Tibial nerve (tissue), 4 donors: ENCODE measurements at regions not wholly inside any gene's neighbourhood (a gene's known extent, or its start where the extent isn't known, plus 50 kb on each side); places are given as distances from the start of the nearest gene placed in this dataset.

ENCODE experiments used
- DNase-seq, 2 donors: peaks; one replicate each; pipeline ENCODE4 v3.0.0-alpha.2; 2019; ENCODE audit warnings: low spot score in 2 of 2
- H3K27ac ChIP-seq, 4 donors: fragments of 200-600 bp; sonication (generic) in 3 of 4; one replicate each; pipeline ENCODE4 v1.5.1; 2017 to 2019; ENCODE audit warnings: mild to moderate bottlenecking in 1 of 4
- H3K27me3 ChIP-seq, 2 donors: fragments of 200-600 bp; sonication (generic) in 1 of 2; one replicate each; pipeline versions ENCODE4 v1.5.1 to v1.6.0; 2017 to 2019
- H3K36me3 ChIP-seq, 3 donors: fragments of 200-600 bp; sonication (generic); one replicate each; pipeline ENCODE4 v1.5.1; 2018 to 2019
- H3K4me1 ChIP-seq, 4 donors: fragments of 200-600 bp; sonication (generic) in 3 of 4; one replicate each; pipeline ENCODE4 v1.5.1; 2017 to 2019
- H3K4me3 ChIP-seq, 4 donors: fragments of 200-600 bp; sonication (generic) in 3 of 4; one replicate each; pipeline ENCODE4 v1.5.1; 2017 to 2019; ENCODE audit warnings: mild to moderate bottlenecking in 1 of 4, moderate library complexity in 1 of 4
- H3K9me3 ChIP-seq, 4 donors: fragments of 200-600 bp; sonication (generic) in 3 of 4; one replicate each; pipeline ENCODE4 v1.5.1; 2017 to 2019
- CTCF ChIP-seq, 5 experiments: fragments of 200-600 bp in 3 of 5; fragments of 450-650 bp in 2 of 5; sonication (generic) in 3 of 5; IDR thresholded peaks; one replicate each; pipeline ENCODE4 v1.5.1; 2016 to 2019; ENCODE audit warnings: antibody characterized with exemption in 5 of 5, mild to moderate bottlenecking in 3 of 5, moderate library complexity in 2 of 5
- EP300 ChIP-seq, 2 donors: sonication (generic); formaldehyde crosslinking; IDR thresholded peaks; one replicate each; pipeline ENCODE4 v1.6.1; 2017; ENCODE audit warnings: antibody characterized with exemption in 2 of 2, mild to moderate bottlenecking in 1 of 2
- POLR2A ChIP-seq, 2 donors: fragments of 450-650 bp; IDR thresholded peaks; one replicate each; pipeline ENCODE4 v1.6.1; 2017; ENCODE audit warnings: antibody characterized with exemption in 2 of 2, mild to moderate bottlenecking in 2 of 2, moderate library complexity in 2 of 2
- WGBS, 2 donors: methylation state at CpG; one replicate each; pipeline ENCODE4 v1.1.5; 2018; 5-methylcytosine and 5-hydroxymethylcytosine counted together

GRCh38 chr5:27217155-27217956 is 179.0 kb upstream of the CDH9 start:
- Histone ChIP-seq H3K9me3 (no peaks in the 10 kb centered on the region), H3K36me3 (no peaks in the 10 kb centered on the region), H3K4me3 (no peak overlapping the region), H3K27ac (no peak overlapping the region), H3K27me3 (no peaks in the 10 kb centered on the region), H3K4me1 (no peaks in the 10 kb centered on the region)
- 87 to 91% methylated on average over 15 of the region's 15 CpGs for WGBS, 2 donors
- TF ChIP-seq CTCF (IDR thresholded peaks at IDR 0.05) (no peak), POLR2A (IDR thresholded peaks at IDR 0.05) (no peak), EP300 (IDR thresholded peaks at IDR 0.05) (no peak)
- no peak for DNase-seq

GRCh38 chr5:27216367-27216950 is 178.1 kb upstream of the CDH9 start:
- no peaks in the 10 kb centered on the region for H3K36me3 ChIP-seq
- no peak for DNase-seq
- H3K9me3 ChIP-seq = no peaks in the 10 kb centered on the region
- no peak overlapping the region for H3K27ac ChIP-seq
- TF ChIP-seq POLR2A (IDR thresholded peaks at IDR 0.05) (no peak), EP300 (IDR thresholded peaks at IDR 0.05) (no peak), CTCF (IDR thresholded peaks at IDR 0.05) (no peak)
- H3K4me1 ChIP-seq = no peaks in the 10 kb centered on the region
- 48 to 80% methylated on average over 3 of the region's 3 CpGs for WGBS, 2 donors
- H3K4me3 ChIP-seq = no peak overlapping the region
- no peaks in the 10 kb centered on the region for H3K27me3 ChIP-seq

- Histone ChIP-seq H3K4me3 (no peak overlapping the region), H3K27me3 (no peaks in the 10 kb centered on the region), H3K27ac (no peak overlapping the region), H3K9me3 (peaks cover 0 to 29% (median 3%) of the 10 kb centered on the region in 4 donors), H3K36me3 (no peaks in the 10 kb centered on the region), H3K4me1 (no peaks in the 10 kb centered on the region)
- DNase-seq = no peak
- TF ChIP-seq POLR2A (IDR thresholded peaks at IDR 0.05) = no peak
- TF ChIP-seq CTCF (IDR thresholded peaks at IDR 0.05) = no peak
- no peak for TF ChIP-seq EP300 (IDR thresholded peaks at IDR 0.05)
- 70 to 76% methylated on average over 2 of the region's 2 CpGs for WGBS, 2 donors
Measured at GRCh38 chr5:27208051-27208450, 169.7 kb upstream of the CDH9 start.

- Histone ChIP-seq H3K27ac (no peak overlapping the region), H3K4me3 (no peak overlapping the region), H3K27me3 (no peaks in the 10 kb centered on the region), H3K4me1 (no peaks in the 10 kb centered on the region), H3K36me3 (no peaks in the 10 kb centered on the region), H3K9me3 (peaks cover 0 to 4% (median 0%) of the 10 kb centered on the region in 4 donors)
- no peak for DNase-seq
- TF ChIP-seq CTCF (IDR thresholded peaks at IDR 0.05) (no peak), POLR2A (IDR thresholded peaks at IDR 0.05) (no peak)
- WGBS, 2 donors = 72 to 78% methylated on average over 7 of the region's 7 CpGs
Measured at GRCh38 chr5:27191786-27192510, 153.6 kb upstream of the CDH9 start.

- no peak overlapping the region for H3K4me3 ChIP-seq
- no peak for TF ChIP-seq EP300 (IDR thresholded peaks at IDR 0.05)
- no peak for TF ChIP-seq POLR2A (IDR thresholded peaks at IDR 0.05)
- TF ChIP-seq CTCF (IDR thresholded peaks at IDR 0.05) = no peak
- WGBS, 2 donors = 88 to 95% methylated on average over 1 of the region's 1 CpG
- no peak overlapping the region for H3K27ac ChIP-seq
- H3K27me3 ChIP-seq = no peaks in the 10 kb centered on the region
- H3K4me1 ChIP-seq = no peaks in the 10 kb centered on the region
- DNase-seq = no peak
- no peaks in the 10 kb centered on the region for H3K36me3 ChIP-seq
- no peaks in the 10 kb centered on the region for H3K9me3 ChIP-seq
Measured at GRCh38 chr5:27172693-27173092, 134.3 kb upstream of the CDH9 start.
